Neural cell (in vitro differentiated cells): ENCODE measurements at regions not wholly inside any gene's neighbourhood (a gene's known extent, or its start where the extent isn't known, plus 50 kb on each side); places are given as distances from the start of the nearest gene placed in this dataset.
"Not testable (repeated sequence)": the region's sequence is repeated elsewhere in the genome, so short reads cannot be mapped to it uniquely, and the experiment has no call there.

ENCODE experiments used
- H2AFZ ChIP-seq: fragments of 200-600, 300-800 bp; sonication (generic), shearing (Covaris generic); 2 replicates; pipeline ENCODE4 v1.6.0; 2014; ENCODE audit warnings: low read depth, mild to moderate bottlenecking, antibody characterized with exemption, low read length, moderate library complexity
- H3F3A ChIP-seq: fragments of 200-600 bp; shearing (Covaris generic); 2 replicates; pipeline ENCODE4 v1.6.1; 2016; ENCODE audit warnings: mild to moderate bottlenecking, moderate library complexity, mixed read lengths, antibody characterized with exemption, low read length; ENCODE audit not compliant: insufficient read depth, poor library complexity, severe bottlenecking
- H3K27ac ChIP-seq: fragments of 200-600, 300-800 bp; sonication (generic), shearing (Covaris generic); 2 replicates; pipeline ENCODE4 v1.5.1; 2014; ENCODE audit warnings: mild to moderate bottlenecking, low read length, moderate library complexity
- H3K27me3 ChIP-seq: fragments of 300-800, 200-600 bp; sonication (generic), shearing (Covaris generic); 2 replicates; pipeline ENCODE4 v1.6.0; 2014; ENCODE audit warnings: mild to moderate bottlenecking, low read depth, low read length, moderate library complexity; ENCODE audit not compliant: insufficient read depth
- H3K36me3 ChIP-seq: fragments of 300-800, 200-600 bp; sonication (generic), shearing (Covaris generic); 2 replicates; pipeline ENCODE4 v1.5.1; 2014; ENCODE audit warnings: mild to moderate bottlenecking, antibody characterized with exemption, low read length, moderate library complexity; ENCODE audit not compliant: insufficient read depth
- H3K4me2 ChIP-seq: fragments of 300-800, 200-600 bp; sonication (generic), shearing (Covaris generic); 2 replicates; pipeline ENCODE4 v1.6.0; 2014; ENCODE audit warnings: mild to moderate bottlenecking, low read length
- H3K4me3 ChIP-seq: fragments of 300-800, 200-600 bp; sonication (generic), shearing (Covaris generic); 2 replicates; pipeline ENCODE4 v1.5.1; 2014; ENCODE audit warnings: mild to moderate bottlenecking, low read length, moderate library complexity
- H3K79me2 ChIP-seq: fragments of 200-600 bp; shearing (Covaris generic); replicated peaks from 2 replicates; pipeline ENCODE4 v1.6.0; 2014; ENCODE audit warnings: mild to moderate bottlenecking, low read length, moderate library complexity; ENCODE audit not compliant: insufficient read depth
- H3K9ac ChIP-seq: fragments of 300-800, 200-600 bp; sonication (generic), shearing (Covaris generic); 2 replicates; pipeline ENCODE4 v1.6.1; 2016; ENCODE audit warnings: mild to moderate bottlenecking, low read length, mixed read lengths
- H3K9me2 ChIP-seq: fragments of 200-600 bp; shearing (Covaris generic); 2 replicates; pipeline ENCODE4 v1.6.1; 2016; ENCODE audit warnings: mild to moderate bottlenecking, low read length, mixed read lengths; ENCODE audit not compliant: insufficient read depth
- H3K9me3 ChIP-seq: fragments of 200-600, 300-800 bp; sonication (generic), shearing (Covaris generic); 2 replicates; pipeline ENCODE4 v1.6.1; 2016; ENCODE audit warnings: mild to moderate bottlenecking, mixed run types, low read length, moderate library complexity, mixed read lengths
- H4K20me1 ChIP-seq: fragments of 200-600 bp; shearing (Covaris generic); 2 replicates; pipeline ENCODE4 v1.6.1; 2016; ENCODE audit warnings: mild to moderate bottlenecking, mixed run types; ENCODE audit not compliant: insufficient read depth
- EP300 ChIP-seq: fragments of 450-650 bp; conservative IDR thresholded peaks from 2 replicates; pipeline ENCODE4 v1.6.1; 2014; ENCODE audit warnings: antibody characterized with exemption, mild to moderate bottlenecking, moderate library complexity; ENCODE audit not compliant: poor library complexity, severe bottlenecking
- EZH2 ChIP-seq: fragments of 200-600, 300-800 bp; shearing (Covaris generic), sonication (generic); IDR thresholded peaks from 2 replicates; pipeline ENCODE4 v1.6.1; 2014; ENCODE audit warnings: antibody characterized with exemption, low read length, borderline replicate concordance, mild to moderate bottlenecking; ENCODE audit not compliant: insufficient read depth, poor library complexity, severe bottlenecking
- MXI1 ChIP-seq: fragments of 450-650 bp; conservative IDR thresholded peaks from 2 replicates; pipeline ENCODE4 v1.6.1; 2014; ENCODE audit warnings: antibody characterized with exemption, mild to moderate bottlenecking; ENCODE audit not compliant: poor library complexity, severe bottlenecking
- POLR2AphosphoS5 ChIP-seq: IDR thresholded peaks from 2 replicates; pipeline ENCODE4 v1.6.1; 2012
- RAD21 ChIP-seq: fragments of 450-650 bp; conservative IDR thresholded peaks from 2 replicates; pipeline ENCODE4 v1.6.1; 2014; ENCODE audit warnings: antibody characterized with exemption, mild to moderate bottlenecking, moderate library complexity
- SMC3 ChIP-seq: fragments of 450-650 bp; conservative IDR thresholded peaks from 2 replicates; pipeline ENCODE4 v1.6.1; 2014; ENCODE audit warnings: antibody characterized with exemption, mild to moderate bottlenecking, moderate library complexity; ENCODE audit not compliant: poor library complexity
- TAF1 ChIP-seq: IDR thresholded peaks from 2 replicates; pipeline ENCODE4 v1.6.1; 2012; ENCODE audit warnings: low read depth
- TF ChIP-seq, protein P1 (sequence below): fragments of 450-650 bp; IDR thresholded peaks from 2 replicates; pipeline ENCODE4 v1.5.1; 2014; ENCODE audit warnings: antibody characterized with exemption, mild to moderate bottlenecking, moderate library complexity; ENCODE audit not compliant: poor library complexity, severe bottlenecking
- TF ChIP-seq, protein P2 (sequence below): IDR thresholded peaks from 2 replicates; pipeline ENCODE4 v1.6.1; 2012; ENCODE audit warnings: borderline replicate concordance

DNA sequence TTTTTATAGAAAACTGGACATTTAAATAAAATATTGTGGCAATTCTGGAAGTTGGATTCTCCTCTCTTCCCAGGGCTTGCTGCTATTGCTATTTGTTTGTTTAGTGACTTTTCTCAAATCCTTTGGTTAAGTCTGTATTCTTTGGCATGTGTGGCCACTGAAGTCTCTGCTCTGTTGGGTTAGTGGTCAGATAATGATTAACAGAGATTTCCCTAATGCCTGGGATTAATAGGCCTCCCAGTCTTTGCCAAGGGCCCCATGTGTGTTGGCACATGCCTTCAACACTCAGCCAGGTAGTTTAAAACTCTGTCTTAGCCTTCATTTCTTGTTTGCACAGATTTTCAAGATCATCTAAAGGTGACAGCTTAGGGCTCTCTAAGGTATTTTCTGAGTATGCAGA is 92.8 kb upstream of the EPB41L4A start:
- H3K9me2 ChIP-seq = no peaks in the 10 kb centered on the region
- H3K27me3 ChIP-seq = no peaks in the 10 kb centered on the region
- no peaks in the 10 kb centered on the region for H3K9me3 ChIP-seq
- H3K27ac ChIP-seq = no peak overlapping the region
- no peak overlapping the region for H3K4me3 ChIP-seq
- no peak overlapping the region for H3K9ac ChIP-seq
- H3K4me2 ChIP-seq = no peak overlapping the region
- H4K20me1 ChIP-seq = no peaks in the 10 kb centered on the region
- H3F3A ChIP-seq = no peaks in the 10 kb centered on the region
- H3K36me3 ChIP-seq = no peaks in the 10 kb centered on the region
- no peak for TF ChIP-seq SMC3
- H2AFZ ChIP-seq = no peak overlapping the region
- H3K79me2 ChIP-seq = no peaks in the 10 kb centered on the region

DNA sequence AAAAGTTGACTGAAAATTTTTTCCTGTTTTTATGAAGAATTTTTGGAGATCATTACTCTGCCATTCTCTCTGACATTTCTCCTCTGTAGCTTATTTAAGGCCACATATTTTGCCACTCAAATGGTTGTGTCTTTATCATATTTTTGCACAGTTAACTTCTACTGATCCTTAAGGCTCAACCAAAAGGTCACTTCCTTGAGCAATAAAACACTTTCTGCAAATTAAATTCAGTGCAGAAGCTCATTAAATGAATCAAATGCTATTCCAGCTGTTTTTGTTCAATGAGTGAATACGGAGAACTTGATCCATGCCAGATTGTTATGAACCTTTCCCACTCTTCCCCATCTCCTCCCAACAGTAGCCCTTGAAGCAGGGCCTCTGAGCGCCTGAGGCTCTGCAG is 93.8 kb upstream of the EPB41L4A start:
- Histone ChIP-seq H3K9ac (no peak overlapping the region), H3K9me2 (no peaks in the 10 kb centered on the region), H3K9me3 (no peaks in the 10 kb centered on the region), H3K27me3 (no peaks in the 10 kb centered on the region), H3F3A (no peaks in the 10 kb centered on the region), H3K27ac (no peak overlapping the region), H3K4me3 (no peak overlapping the region), H2AFZ (no peak overlapping the region), H3K36me3 (no peaks in the 10 kb centered on the region), H3K4me2 (no peak overlapping the region), H4K20me1 (no peaks in the 10 kb centered on the region), H3K79me2 (no peaks in the 10 kb centered on the region)
- TF ChIP-seq, protein P1, sequence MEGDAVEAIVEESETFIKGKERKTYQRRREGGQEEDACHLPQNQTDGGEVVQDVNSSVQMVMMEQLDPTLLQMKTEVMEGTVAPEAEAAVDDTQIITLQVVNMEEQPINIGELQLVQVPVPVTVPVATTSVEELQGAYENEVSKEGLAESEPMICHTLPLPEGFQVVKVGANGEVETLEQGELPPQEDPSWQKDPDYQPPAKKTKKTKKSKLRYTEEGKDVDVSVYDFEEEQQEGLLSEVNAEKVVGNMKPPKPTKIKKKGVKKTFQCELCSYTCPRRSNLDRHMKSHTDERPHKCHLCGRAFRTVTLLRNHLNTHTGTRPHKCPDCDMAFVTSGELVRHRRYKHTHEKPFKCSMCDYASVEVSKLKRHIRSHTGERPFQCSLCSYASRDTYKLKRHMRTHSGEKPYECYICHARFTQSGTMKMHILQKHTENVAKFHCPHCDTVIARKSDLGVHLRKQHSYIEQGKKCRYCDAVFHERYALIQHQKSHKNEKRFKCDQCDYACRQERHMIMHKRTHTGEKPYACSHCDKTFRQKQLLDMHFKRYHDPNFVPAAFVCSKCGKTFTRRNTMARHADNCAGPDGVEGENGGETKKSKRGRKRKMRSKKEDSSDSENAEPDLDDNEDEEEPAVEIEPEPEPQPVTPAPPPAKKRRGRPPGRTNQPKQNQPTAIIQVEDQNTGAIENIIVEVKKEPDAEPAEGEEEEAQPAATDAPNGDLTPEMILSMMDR = no peak
- TF ChIP-seq MXI1 (no peak), POLR2AphosphoS5 (no peak), TAF1 (no peak), EP300 (no peak), SMC3 (no peak), EZH2 (no peak), RAD21 (no peak)
- TF ChIP-seq, protein P2, sequence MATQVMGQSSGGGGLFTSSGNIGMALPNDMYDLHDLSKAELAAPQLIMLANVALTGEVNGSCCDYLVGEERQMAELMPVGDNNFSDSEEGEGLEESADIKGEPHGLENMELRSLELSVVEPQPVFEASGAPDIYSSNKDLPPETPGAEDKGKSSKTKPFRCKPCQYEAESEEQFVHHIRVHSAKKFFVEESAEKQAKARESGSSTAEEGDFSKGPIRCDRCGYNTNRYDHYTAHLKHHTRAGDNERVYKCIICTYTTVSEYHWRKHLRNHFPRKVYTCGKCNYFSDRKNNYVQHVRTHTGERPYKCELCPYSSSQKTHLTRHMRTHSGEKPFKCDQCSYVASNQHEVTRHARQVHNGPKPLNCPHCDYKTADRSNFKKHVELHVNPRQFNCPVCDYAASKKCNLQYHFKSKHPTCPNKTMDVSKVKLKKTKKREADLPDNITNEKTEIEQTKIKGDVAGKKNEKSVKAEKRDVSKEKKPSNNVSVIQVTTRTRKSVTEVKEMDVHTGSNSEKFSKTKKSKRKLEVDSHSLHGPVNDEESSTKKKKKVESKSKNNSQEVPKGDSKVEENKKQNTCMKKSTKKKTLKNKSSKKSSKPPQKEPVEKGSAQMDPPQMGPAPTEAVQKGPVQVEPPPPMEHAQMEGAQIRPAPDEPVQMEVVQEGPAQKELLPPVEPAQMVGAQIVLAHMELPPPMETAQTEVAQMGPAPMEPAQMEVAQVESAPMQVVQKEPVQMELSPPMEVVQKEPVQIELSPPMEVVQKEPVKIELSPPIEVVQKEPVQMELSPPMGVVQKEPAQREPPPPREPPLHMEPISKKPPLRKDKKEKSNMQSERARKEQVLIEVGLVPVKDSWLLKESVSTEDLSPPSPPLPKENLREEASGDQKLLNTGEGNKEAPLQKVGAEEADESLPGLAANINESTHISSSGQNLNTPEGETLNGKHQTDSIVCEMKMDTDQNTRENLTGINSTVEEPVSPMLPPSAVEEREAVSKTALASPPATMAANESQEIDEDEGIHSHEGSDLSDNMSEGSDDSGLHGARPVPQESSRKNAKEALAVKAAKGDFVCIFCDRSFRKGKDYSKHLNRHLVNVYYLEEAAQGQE = no peak

DNA sequence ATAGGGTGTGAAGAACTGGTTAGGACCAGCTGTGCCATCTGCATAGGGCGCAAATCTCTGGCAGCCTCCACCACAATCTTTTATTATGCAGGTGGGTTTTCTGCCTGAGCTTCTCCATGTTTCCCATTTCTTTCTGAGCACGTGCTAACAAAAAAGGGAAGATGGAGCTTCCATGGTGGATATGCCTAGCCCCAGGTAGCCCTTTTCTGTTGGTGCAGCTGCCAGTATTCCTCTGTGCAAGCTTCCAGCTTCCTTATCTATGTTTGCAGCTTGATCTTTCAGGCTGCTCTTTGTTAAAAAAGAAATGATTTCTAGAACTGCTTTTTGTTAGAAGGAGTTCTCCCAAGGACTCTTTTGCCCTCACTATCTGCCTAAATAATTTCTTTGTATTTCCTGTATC is 95.0 kb upstream of the EPB41L4A start:
- H3K4me3 ChIP-seq = no peak overlapping the region
- H3K9me3 ChIP-seq = no peaks in the 10 kb centered on the region
- H3F3A ChIP-seq = no peaks in the 10 kb centered on the region
- H3K27ac ChIP-seq = no peak overlapping the region
- no peak for TF ChIP-seq EZH2
- TF ChIP-seq SMC3 = no peak
- TF ChIP-seq RAD21 = no peak
- no peak for TF ChIP-seq EP300
- TF ChIP-seq MXI1 = no peak
- no peak for TF ChIP-seq POLR2AphosphoS5
- no peaks in the 10 kb centered on the region for H3K9me2 ChIP-seq
- H4K20me1 ChIP-seq = no peaks in the 10 kb centered on the region
- no peak overlapping the region for H2AFZ ChIP-seq
- H3K79me2 ChIP-seq = no peaks in the 10 kb centered on the region
- no peak overlapping the region for H3K4me2 ChIP-seq
- H3K27me3 ChIP-seq = no peaks in the 10 kb centered on the region
- no peak overlapping the region for H3K9ac ChIP-seq
- H3K36me3 ChIP-seq = no peaks in the 10 kb centered on the region

DNA sequence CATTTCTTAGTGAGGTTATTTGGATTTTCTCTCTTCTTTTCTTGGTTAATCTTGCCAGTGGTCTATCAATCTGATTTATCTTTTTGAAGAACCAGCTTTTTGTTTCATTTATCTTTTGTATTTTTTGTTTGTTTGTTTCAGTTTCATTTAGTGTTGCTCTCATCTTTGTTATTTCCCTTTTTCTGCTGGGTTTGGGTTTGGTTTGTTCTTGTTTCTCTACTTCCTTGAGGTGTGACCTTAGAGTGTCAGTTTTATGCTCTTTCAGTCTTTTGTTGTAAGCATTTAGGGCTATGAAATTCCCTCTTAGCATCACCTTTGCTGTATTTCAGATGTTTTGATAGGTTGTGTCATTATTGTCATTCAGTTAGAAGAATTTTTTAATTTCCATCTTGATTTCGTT is 101.4 kb upstream of the EPB41L4A start:
- not testable (repeated sequence) for H3K36me3 ChIP-seq, H2AFZ ChIP-seq, H3K9me2 ChIP-seq, H3K4me3 ChIP-seq, H3K9me3 ChIP-seq, H3K79me2 ChIP-seq, H3K9ac ChIP-seq, H3F3A ChIP-seq, H3K4me2 ChIP-seq, H3K27ac ChIP-seq, H4K20me1 ChIP-seq, H3K27me3 ChIP-seq

DNA sequence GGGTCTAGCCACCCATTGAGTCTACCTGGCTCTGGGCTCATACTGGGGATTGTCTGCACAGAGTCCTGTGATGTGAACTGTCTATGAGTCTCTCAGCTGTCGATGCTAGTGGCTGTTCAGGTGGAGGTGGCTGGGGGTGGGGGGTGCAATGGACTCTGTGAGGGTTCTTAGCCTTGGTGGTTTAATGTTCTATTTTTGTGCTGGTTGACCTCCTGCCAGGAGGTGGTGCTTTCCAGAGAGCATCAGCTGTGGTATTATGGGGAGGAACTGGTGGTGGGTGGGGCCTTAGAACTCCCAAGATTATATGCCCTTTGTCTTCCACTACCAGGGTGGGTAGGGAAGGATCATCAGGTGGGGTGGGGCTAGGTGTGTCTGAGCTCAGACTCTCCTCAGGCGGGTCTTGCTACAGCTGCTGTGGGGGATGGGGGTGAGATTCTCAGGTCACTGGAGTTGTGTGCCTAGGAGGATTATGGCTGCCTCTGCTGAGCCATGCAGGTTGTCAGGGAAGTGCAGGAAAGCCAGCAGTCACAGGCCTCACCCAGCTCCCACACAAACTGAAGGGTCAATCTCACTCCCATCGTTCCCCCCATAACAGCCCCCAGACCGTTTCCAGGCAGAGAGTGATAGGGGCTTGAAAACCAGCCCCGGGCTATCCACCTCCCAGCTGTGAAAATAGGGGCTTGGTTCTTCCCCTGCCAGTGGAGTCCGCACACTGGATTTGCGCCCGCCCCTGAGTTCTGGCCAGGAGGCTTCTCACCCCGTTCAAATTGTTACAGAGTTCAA is 104.0 kb upstream of the EPB41L4A start:
- not testable (repeated sequence) for H3K27ac ChIP-seq, H3K9me2 ChIP-seq, H3K36me3 ChIP-seq, H3K4me2 ChIP-seq, H3K27me3 ChIP-seq, H3K9me3 ChIP-seq, H3F3A ChIP-seq, H3K4me3 ChIP-seq, H3K79me2 ChIP-seq, H2AFZ ChIP-seq, H4K20me1 ChIP-seq, H3K9ac ChIP-seq
